ENCODE measurements at regions not wholly inside any gene's neighbourhood (a gene's known extent, or its start where the extent isn't known, plus 50 kb on each side); places are given as distances from the start of the nearest gene placed in this dataset.
"Not testable (repeated sequence)": the region's sequence is repeated elsewhere in the genome, so short reads cannot be mapped to it uniquely, and the experiment has no call there.

DNA sequence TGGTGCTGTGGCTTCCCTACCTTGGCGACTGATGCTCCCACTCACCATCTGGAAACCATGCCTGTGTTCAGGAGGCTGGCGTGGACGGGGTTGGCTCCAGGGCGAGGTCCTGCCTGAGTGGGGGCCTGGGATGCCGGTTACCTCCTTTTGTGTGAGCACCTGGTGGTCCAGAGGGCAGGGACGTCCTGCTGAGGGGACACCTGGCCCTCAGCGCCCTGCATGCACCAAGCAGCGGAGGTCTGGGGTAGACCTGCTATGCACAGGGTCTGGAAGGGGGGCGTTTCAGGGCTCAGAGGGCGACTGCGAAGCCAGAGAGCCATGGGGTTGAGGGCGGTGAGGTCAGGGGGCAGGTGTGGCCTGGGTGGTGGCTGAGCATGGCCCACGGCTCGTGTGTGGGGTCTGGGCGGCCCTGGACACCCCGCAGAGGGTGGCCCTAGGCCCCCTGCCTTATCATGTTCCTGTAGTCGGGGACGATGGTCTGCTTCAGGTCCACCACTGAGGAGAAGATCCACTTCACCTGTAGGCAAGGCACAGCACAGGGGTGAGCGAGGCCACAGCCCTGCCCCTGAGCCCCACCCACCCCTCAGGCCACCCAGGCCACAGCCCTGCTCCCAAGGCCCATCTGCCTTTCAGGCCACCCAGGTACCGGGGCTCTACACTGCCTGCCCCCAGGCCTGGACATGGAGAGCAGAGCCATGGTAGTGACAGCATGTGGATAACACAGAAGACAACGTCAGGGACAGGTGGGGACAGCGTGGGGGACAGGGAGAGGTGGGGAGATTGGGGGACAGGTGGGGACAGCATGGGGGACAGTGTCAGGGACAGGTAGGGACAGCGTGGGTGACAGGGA lies 95.3 kb downstream of the TMEM121 start:
- POLR2A ChIA-PET (ENCODE audit: unreplicated experiment); CTCF ChIA-PET: not testable (repeated sequence)

DNA sequence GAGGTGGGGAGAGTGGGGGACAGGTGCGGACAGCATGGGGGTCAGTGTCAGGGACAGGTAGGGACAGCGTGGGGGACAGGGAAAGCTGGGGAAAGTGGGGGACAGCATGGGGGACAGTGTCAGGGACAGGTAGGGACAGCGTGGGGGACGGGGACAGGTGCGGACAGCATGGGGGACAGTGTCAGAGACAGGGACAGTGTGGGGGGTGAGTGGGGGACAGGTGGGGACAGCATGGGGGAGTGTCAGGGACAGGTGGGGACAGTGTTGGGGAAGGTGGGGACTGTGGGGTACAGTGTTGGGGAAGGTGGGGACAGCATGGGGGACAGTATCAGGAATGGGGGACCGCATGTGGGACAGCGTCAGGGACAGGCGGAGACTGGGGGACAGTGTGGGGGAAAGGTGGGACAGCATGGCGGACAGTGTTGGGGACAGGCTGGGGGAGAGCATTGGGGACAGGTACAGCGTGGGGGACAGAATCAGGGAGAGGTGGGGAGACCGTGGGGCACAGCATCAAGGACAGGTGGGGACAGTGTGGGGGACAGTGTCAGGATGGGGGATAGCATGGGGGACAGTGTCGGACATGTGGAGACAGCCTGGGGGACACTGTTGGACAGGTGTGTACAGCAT lies 96.1 kb downstream of the TMEM121 start:
- intact Hi-C loops (cut with micrococcal nuclease) = no loop called here
- Histone ChIP-seq H3K36me3 (ENCODE audit: low read depth, low read length) (no peaks in the 10 kb centered on the region), H3K9me3 (ENCODE audit: low read length) (no peaks in the 10 kb centered on the region), H3K4me1 (ENCODE audit: insufficient read depth, low read length) (no peaks in the 10 kb centered on the region), H3K27ac (ENCODE audit: low read length) (no peak overlapping the region), H3K4me3 (ENCODE audit: low read length) (no peak overlapping the region), H4K20me1 (ENCODE audit: low read length) (no peaks in the 10 kb centered on the region), H3F3A (ENCODE audit: low read length, unreplicated experiment) (no peaks in the 10 kb centered on the region), H3K79me2 (ENCODE audit: low read length) (no peaks in the 10 kb centered on the region), H3K27me3 (ENCODE audit: low read length) (peaks cover 3% of the 10 kb centered on the region; the same call in 1 of the 2 replicates), H3K9me2 (replicated peaks; ENCODE audit: low read length) (no peaks in the 10 kb centered on the region), H3K9ac (ENCODE audit: low read length) (no peak overlapping the region), H3K4me2 (ENCODE audit: low read length) (no peak overlapping the region), H2AFZ (ENCODE audit: low read length) (no peak overlapping the region)
- TF ChIP-seq EZH2phosphoT487 (IDR thresholded peaks at IDR 0.05; ENCODE audit: borderline replicate concordance, low read length) (no peak), EZH2 (IDR thresholded peaks at IDR 0.05; ENCODE audit: low read length, unreplicated experiment) (no peak)
- TF ChIP-seq, protein P1, sequence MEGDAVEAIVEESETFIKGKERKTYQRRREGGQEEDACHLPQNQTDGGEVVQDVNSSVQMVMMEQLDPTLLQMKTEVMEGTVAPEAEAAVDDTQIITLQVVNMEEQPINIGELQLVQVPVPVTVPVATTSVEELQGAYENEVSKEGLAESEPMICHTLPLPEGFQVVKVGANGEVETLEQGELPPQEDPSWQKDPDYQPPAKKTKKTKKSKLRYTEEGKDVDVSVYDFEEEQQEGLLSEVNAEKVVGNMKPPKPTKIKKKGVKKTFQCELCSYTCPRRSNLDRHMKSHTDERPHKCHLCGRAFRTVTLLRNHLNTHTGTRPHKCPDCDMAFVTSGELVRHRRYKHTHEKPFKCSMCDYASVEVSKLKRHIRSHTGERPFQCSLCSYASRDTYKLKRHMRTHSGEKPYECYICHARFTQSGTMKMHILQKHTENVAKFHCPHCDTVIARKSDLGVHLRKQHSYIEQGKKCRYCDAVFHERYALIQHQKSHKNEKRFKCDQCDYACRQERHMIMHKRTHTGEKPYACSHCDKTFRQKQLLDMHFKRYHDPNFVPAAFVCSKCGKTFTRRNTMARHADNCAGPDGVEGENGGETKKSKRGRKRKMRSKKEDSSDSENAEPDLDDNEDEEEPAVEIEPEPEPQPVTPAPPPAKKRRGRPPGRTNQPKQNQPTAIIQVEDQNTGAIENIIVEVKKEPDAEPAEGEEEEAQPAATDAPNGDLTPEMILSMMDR (conservative IDR thresholded peaks at IDR 0.05; ENCODE audit: low read depth, low read length) = no peak
- no TSS peak for BruUV-seq (replicated peaks)
- no peak for DNase-seq
- CTCF ChIA-PET = no interaction called here
- no peak for ATAC-seq
- POLR2A ChIA-PET (ENCODE audit: unreplicated experiment) = no interaction called here

More for the DNA sequence above, 95.3 kb downstream of the TMEM121 start:
- H3K9me3 ChIP-seq (ENCODE audit: low read length); H3K9ac ChIP-seq (ENCODE audit: low read length); H3K4me1 ChIP-seq (ENCODE audit: insufficient read depth, low read length); BruUV-seq (replicated peaks); H3K79me2 ChIP-seq (ENCODE audit: low read length); DNase-seq; H3K36me3 ChIP-seq (ENCODE audit: low read depth, low read length); H3K27me3 ChIP-seq (ENCODE audit: low read length); ATAC-seq; H3K4me2 ChIP-seq (ENCODE audit: low read length); H3K9me2 ChIP-seq (replicated peaks; ENCODE audit: low read length); H4K20me1 ChIP-seq (ENCODE audit: low read length); H3K4me3 ChIP-seq (ENCODE audit: low read length); H2AFZ ChIP-seq (ENCODE audit: low read length); intact Hi-C loops (cut with micrococcal nuclease); H3K27ac ChIP-seq (ENCODE audit: low read length); H3F3A ChIP-seq (ENCODE audit: low read length, unreplicated experiment): not testable (repeated sequence)

DNA sequence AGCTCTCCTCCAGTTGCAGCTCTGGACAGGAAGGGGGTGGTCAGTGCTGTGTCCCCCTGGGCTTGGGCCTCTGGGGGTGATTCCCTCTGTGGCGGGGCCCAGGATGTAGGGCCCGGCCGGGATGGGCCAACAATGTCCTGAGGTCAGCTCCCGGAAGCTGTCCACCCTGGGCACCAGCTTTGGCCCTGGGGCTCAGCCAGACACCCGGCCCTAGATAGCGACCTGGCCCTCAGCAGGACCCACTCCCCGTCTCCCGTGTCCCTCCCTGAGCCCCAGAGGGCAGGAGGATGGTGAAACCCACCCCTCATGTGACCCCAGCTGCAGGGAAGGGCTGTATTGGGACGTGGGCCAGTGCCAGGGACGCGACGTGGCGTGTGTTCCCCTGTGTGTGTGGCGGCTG lies 96.8 kb downstream of the TMEM121 start:
- ATAC-seq; H2AFZ ChIP-seq (ENCODE audit: low read length); H3K79me2 ChIP-seq (ENCODE audit: low read length); H3K4me1 ChIP-seq (ENCODE audit: insufficient read depth, low read length); H3F3A ChIP-seq (ENCODE audit: low read length, unreplicated experiment); H3K27ac ChIP-seq (ENCODE audit: low read length); H3K36me3 ChIP-seq (ENCODE audit: low read depth, low read length); BruUV-seq (replicated peaks); CTCF ChIA-PET; H3K4me2 ChIP-seq (ENCODE audit: low read length); H3K4me3 ChIP-seq (ENCODE audit: low read length); POLR2A ChIA-PET (ENCODE audit: unreplicated experiment); H3K9me3 ChIP-seq (ENCODE audit: low read length); H4K20me1 ChIP-seq (ENCODE audit: low read length); DNase-seq; intact Hi-C loops (cut with micrococcal nuclease); H3K9me2 ChIP-seq (replicated peaks; ENCODE audit: low read length); H3K9ac ChIP-seq (ENCODE audit: low read length); H3K27me3 ChIP-seq (ENCODE audit: low read length): not testable (repeated sequence)

DNA sequence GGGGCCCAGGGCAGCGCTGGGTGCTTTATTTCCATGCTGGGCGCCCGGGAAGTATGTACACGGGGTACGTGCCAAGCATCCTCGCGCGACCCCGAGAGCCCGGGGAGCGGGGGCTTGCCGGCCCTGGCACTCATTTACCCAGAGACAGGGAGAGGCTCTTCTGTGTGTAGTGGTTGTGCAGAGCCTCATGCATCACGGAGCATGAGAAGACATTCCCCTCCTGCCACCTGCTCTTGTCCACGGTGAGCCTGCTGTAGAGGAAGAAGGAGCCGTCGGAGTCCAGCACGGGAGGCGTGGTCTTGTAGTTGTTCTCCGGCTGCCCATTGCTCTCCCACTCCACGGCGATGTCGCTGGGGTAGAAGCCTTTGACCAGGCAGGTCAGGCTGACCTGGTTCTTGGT lies 98.0 kb downstream of the TMEM121 start:
- ATAC-seq; H3K4me3 ChIP-seq (ENCODE audit: low read length); H3K9ac ChIP-seq (ENCODE audit: low read length); H4K20me1 ChIP-seq (ENCODE audit: low read length); H3K36me3 ChIP-seq (ENCODE audit: low read depth, low read length); H3K4me1 ChIP-seq (ENCODE audit: insufficient read depth, low read length); intact Hi-C loops (cut with micrococcal nuclease); H3F3A ChIP-seq (ENCODE audit: low read length, unreplicated experiment); DNase-seq; H3K27ac ChIP-seq (ENCODE audit: low read length); H3K79me2 ChIP-seq (ENCODE audit: low read length); BruUV-seq (replicated peaks); H3K9me2 ChIP-seq (replicated peaks; ENCODE audit: low read length); H3K4me2 ChIP-seq (ENCODE audit: low read length); H2AFZ ChIP-seq (ENCODE audit: low read length); CTCF ChIA-PET; H3K27me3 ChIP-seq (ENCODE audit: low read length); POLR2A ChIA-PET (ENCODE audit: unreplicated experiment); H3K9me3 ChIP-seq (ENCODE audit: low read length): not testable (repeated sequence)

DNA sequence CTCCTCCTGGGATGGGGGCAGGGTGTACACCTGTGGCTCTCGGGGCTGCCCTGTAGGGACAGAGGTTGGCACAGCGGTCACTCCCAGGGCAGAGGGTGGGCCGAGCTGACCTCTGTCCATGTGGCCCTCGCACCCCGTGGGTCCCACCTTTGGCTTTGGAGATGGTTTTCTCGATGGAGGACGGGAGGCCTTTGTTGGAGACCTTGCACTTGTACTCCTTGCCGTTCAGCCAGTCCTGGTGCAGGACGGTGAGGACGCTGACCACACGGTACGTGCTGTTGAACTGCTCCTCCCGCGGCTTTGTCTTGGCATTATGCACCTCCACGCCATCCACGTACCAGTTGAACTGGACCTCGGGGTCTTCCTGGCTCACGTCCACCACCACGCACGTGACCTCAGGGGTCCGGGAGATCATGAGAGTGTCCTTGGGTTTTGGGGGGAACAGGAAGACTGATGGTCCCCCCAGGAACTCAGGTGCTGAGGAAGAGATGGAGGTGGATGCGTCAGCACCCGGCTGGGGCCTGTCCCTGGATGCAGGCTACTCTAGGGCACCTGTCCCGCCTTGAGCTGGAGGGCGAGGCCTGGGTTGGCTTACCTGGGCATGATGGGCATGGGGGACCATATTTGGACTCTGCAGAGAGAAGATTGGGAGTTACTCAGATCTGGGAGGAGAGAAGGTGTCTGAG lies 98.5 kb downstream of the TMEM121 start:
- H3K36me3 ChIP-seq (ENCODE audit: low read depth, low read length); H3K79me2 ChIP-seq (ENCODE audit: low read length); H2AFZ ChIP-seq (ENCODE audit: low read length); H3K9ac ChIP-seq (ENCODE audit: low read length); H3K4me1 ChIP-seq (ENCODE audit: insufficient read depth, low read length); ATAC-seq; H3K4me3 ChIP-seq (ENCODE audit: low read length); POLR2A ChIA-PET (ENCODE audit: unreplicated experiment); BruUV-seq (replicated peaks); H4K20me1 ChIP-seq (ENCODE audit: low read length); H3K27me3 ChIP-seq (ENCODE audit: low read length); DNase-seq; H3F3A ChIP-seq (ENCODE audit: low read length, unreplicated experiment); H3K9me2 ChIP-seq (replicated peaks; ENCODE audit: low read length); H3K27ac ChIP-seq (ENCODE audit: low read length); H3K9me3 ChIP-seq (ENCODE audit: low read length); H3K4me2 ChIP-seq (ENCODE audit: low read length); CTCF ChIA-PET; intact Hi-C loops (cut with micrococcal nuclease): not testable (repeated sequence)
